Neural cell (in vitro differentiated cells): ENCODE measurements at regions not wholly inside any gene's neighbourhood (a gene's known extent, or its start where the extent isn't known, plus 50 kb on each side); places are given as distances from the start of the nearest gene placed in this dataset.

Experiments used
- H2AFZ ChIP-seq: fragments of 200-600, 300-800 bp; sonication (generic), shearing (Covaris generic); 2 replicates; pipeline ENCODE4 v1.6.0; 2014; ENCODE audit warnings: low read depth, mild to moderate bottlenecking, antibody characterized with exemption, low read length, moderate library complexity
- H3F3A ChIP-seq: fragments of 200-600 bp; shearing (Covaris generic); 2 replicates; pipeline ENCODE4 v1.6.1; 2016; ENCODE audit warnings: mild to moderate bottlenecking, moderate library complexity, mixed read lengths, antibody characterized with exemption, low read length; ENCODE audit not compliant: insufficient read depth, poor library complexity, severe bottlenecking
- H3K27ac ChIP-seq: fragments of 200-600, 300-800 bp; sonication (generic), shearing (Covaris generic); 2 replicates; pipeline ENCODE4 v1.5.1; 2014; ENCODE audit warnings: mild to moderate bottlenecking, low read length, moderate library complexity
- H3K27me3 ChIP-seq: fragments of 300-800, 200-600 bp; sonication (generic), shearing (Covaris generic); 2 replicates; pipeline ENCODE4 v1.6.0; 2014; ENCODE audit warnings: mild to moderate bottlenecking, low read depth, low read length, moderate library complexity; ENCODE audit not compliant: insufficient read depth
- H3K36me3 ChIP-seq: fragments of 300-800, 200-600 bp; sonication (generic), shearing (Covaris generic); 2 replicates; pipeline ENCODE4 v1.5.1; 2014; ENCODE audit warnings: mild to moderate bottlenecking, antibody characterized with exemption, low read length, moderate library complexity; ENCODE audit not compliant: insufficient read depth
- H3K4me2 ChIP-seq: fragments of 300-800, 200-600 bp; sonication (generic), shearing (Covaris generic); 2 replicates; pipeline ENCODE4 v1.6.0; 2014; ENCODE audit warnings: mild to moderate bottlenecking, low read length
- H3K4me3 ChIP-seq: fragments of 300-800, 200-600 bp; sonication (generic), shearing (Covaris generic); 2 replicates; pipeline ENCODE4 v1.5.1; 2014; ENCODE audit warnings: mild to moderate bottlenecking, low read length, moderate library complexity
- H3K79me2 ChIP-seq: fragments of 200-600 bp; shearing (Covaris generic); replicated peaks from 2 replicates; pipeline ENCODE4 v1.6.0; 2014; ENCODE audit warnings: mild to moderate bottlenecking, low read length, moderate library complexity; ENCODE audit not compliant: insufficient read depth
- H3K9ac ChIP-seq: fragments of 300-800, 200-600 bp; sonication (generic), shearing (Covaris generic); 2 replicates; pipeline ENCODE4 v1.6.1; 2016; ENCODE audit warnings: mild to moderate bottlenecking, low read length, mixed read lengths
- H3K9me2 ChIP-seq: fragments of 200-600 bp; shearing (Covaris generic); 2 replicates; pipeline ENCODE4 v1.6.1; 2016; ENCODE audit warnings: mild to moderate bottlenecking, low read length, mixed read lengths; ENCODE audit not compliant: insufficient read depth
- H3K9me3 ChIP-seq: fragments of 200-600, 300-800 bp; sonication (generic), shearing (Covaris generic); 2 replicates; pipeline ENCODE4 v1.6.1; 2016; ENCODE audit warnings: mild to moderate bottlenecking, mixed run types, low read length, moderate library complexity, mixed read lengths
- H4K20me1 ChIP-seq: fragments of 200-600 bp; shearing (Covaris generic); 2 replicates; pipeline ENCODE4 v1.6.1; 2016; ENCODE audit warnings: mild to moderate bottlenecking, mixed run types; ENCODE audit not compliant: insufficient read depth
- EP300 ChIP-seq: fragments of 450-650 bp; conservative IDR thresholded peaks from 2 replicates; pipeline ENCODE4 v1.6.1; 2014; ENCODE audit warnings: antibody characterized with exemption, mild to moderate bottlenecking, moderate library complexity; ENCODE audit not compliant: poor library complexity, severe bottlenecking
- EZH2 ChIP-seq: fragments of 200-600, 300-800 bp; shearing (Covaris generic), sonication (generic); IDR thresholded peaks from 2 replicates; pipeline ENCODE4 v1.6.1; 2014; ENCODE audit warnings: antibody characterized with exemption, low read length, borderline replicate concordance, mild to moderate bottlenecking; ENCODE audit not compliant: insufficient read depth, poor library complexity, severe bottlenecking
- MXI1 ChIP-seq: fragments of 450-650 bp; conservative IDR thresholded peaks from 2 replicates; pipeline ENCODE4 v1.6.1; 2014; ENCODE audit warnings: antibody characterized with exemption, mild to moderate bottlenecking; ENCODE audit not compliant: poor library complexity, severe bottlenecking
- POLR2AphosphoS5 ChIP-seq: IDR thresholded peaks from 2 replicates; pipeline ENCODE4 v1.6.1; 2012
- RAD21 ChIP-seq: fragments of 450-650 bp; conservative IDR thresholded peaks from 2 replicates; pipeline ENCODE4 v1.6.1; 2014; ENCODE audit warnings: antibody characterized with exemption, mild to moderate bottlenecking, moderate library complexity
- SMC3 ChIP-seq: fragments of 450-650 bp; conservative IDR thresholded peaks from 2 replicates; pipeline ENCODE4 v1.6.1; 2014; ENCODE audit warnings: antibody characterized with exemption, mild to moderate bottlenecking, moderate library complexity; ENCODE audit not compliant: poor library complexity
- TAF1 ChIP-seq: IDR thresholded peaks from 2 replicates; pipeline ENCODE4 v1.6.1; 2012; ENCODE audit warnings: low read depth
- TF ChIP-seq, protein P1 (sequence below): IDR thresholded peaks from 2 replicates; pipeline ENCODE4 v1.6.1; 2012; ENCODE audit warnings: borderline replicate concordance
- TF ChIP-seq, protein P2 (sequence below): fragments of 450-650 bp; IDR thresholded peaks from 2 replicates; pipeline ENCODE4 v1.5.1; 2014; ENCODE audit warnings: antibody characterized with exemption, mild to moderate bottlenecking, moderate library complexity; ENCODE audit not compliant: poor library complexity, severe bottlenecking

- Histone ChIP-seq H3K27ac (no peak overlapping the region), H3K4me3 (no peak overlapping the region), H3K9me2 (no peaks in the 10 kb centered on the region), H3K4me2 (no peak overlapping the region), H3K9me3 (no peaks in the 10 kb centered on the region), H3K27me3 (no peaks in the 10 kb centered on the region), H2AFZ (no peak overlapping the region), H3K9ac (no peak overlapping the region), H4K20me1 (no peaks in the 10 kb centered on the region), H3K36me3 (no peaks in the 10 kb centered on the region), H3K79me2 (no peaks in the 10 kb centered on the region), H3F3A (no peaks in the 10 kb centered on the region)
- TF ChIP-seq RAD21, result no peak
- TF ChIP-seq, protein P1, sequence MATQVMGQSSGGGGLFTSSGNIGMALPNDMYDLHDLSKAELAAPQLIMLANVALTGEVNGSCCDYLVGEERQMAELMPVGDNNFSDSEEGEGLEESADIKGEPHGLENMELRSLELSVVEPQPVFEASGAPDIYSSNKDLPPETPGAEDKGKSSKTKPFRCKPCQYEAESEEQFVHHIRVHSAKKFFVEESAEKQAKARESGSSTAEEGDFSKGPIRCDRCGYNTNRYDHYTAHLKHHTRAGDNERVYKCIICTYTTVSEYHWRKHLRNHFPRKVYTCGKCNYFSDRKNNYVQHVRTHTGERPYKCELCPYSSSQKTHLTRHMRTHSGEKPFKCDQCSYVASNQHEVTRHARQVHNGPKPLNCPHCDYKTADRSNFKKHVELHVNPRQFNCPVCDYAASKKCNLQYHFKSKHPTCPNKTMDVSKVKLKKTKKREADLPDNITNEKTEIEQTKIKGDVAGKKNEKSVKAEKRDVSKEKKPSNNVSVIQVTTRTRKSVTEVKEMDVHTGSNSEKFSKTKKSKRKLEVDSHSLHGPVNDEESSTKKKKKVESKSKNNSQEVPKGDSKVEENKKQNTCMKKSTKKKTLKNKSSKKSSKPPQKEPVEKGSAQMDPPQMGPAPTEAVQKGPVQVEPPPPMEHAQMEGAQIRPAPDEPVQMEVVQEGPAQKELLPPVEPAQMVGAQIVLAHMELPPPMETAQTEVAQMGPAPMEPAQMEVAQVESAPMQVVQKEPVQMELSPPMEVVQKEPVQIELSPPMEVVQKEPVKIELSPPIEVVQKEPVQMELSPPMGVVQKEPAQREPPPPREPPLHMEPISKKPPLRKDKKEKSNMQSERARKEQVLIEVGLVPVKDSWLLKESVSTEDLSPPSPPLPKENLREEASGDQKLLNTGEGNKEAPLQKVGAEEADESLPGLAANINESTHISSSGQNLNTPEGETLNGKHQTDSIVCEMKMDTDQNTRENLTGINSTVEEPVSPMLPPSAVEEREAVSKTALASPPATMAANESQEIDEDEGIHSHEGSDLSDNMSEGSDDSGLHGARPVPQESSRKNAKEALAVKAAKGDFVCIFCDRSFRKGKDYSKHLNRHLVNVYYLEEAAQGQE, result no peak
- no peak for TF ChIP-seq EP300
- TF ChIP-seq, protein P2, sequence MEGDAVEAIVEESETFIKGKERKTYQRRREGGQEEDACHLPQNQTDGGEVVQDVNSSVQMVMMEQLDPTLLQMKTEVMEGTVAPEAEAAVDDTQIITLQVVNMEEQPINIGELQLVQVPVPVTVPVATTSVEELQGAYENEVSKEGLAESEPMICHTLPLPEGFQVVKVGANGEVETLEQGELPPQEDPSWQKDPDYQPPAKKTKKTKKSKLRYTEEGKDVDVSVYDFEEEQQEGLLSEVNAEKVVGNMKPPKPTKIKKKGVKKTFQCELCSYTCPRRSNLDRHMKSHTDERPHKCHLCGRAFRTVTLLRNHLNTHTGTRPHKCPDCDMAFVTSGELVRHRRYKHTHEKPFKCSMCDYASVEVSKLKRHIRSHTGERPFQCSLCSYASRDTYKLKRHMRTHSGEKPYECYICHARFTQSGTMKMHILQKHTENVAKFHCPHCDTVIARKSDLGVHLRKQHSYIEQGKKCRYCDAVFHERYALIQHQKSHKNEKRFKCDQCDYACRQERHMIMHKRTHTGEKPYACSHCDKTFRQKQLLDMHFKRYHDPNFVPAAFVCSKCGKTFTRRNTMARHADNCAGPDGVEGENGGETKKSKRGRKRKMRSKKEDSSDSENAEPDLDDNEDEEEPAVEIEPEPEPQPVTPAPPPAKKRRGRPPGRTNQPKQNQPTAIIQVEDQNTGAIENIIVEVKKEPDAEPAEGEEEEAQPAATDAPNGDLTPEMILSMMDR, result no peak
- no peak for TF ChIP-seq TAF1
- no peak for TF ChIP-seq MXI1
- TF ChIP-seq POLR2AphosphoS5, result no peak
Measured at GRCh38 chr6:43942616-43943015, 172.6 kb downstream of the VEGFA start.

DNA sequence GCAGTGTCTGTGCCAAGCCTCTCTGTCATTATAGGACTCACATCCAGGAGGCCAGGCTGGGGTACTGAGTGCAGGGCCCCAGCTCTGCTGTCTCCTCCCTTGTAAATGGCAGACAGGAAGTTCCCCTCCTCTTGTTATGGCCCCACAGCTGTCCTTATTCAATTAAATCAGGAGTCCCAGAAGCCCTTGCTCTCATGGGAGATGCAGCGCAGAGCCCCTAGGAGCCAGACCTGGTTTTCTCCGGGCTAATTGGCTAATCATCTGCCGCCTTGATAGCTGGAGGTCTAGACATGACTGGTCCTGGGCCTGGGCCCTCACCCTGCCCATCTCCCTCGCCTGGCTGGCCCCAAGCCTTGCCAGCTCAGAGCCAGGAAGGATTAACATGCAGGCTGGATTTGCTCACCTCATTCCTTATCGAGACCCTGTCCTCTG, 172.0 kb downstream of the VEGFA start:
- Histone ChIP-seq H3K27ac (no peak overlapping the region), H4K20me1 (no peaks in the 10 kb centered on the region), H3K36me3 (no peaks in the 10 kb centered on the region), H3K9me3 (no peaks in the 10 kb centered on the region), H3K9me2 (no peaks in the 10 kb centered on the region), H3K4me3 (no peak overlapping the region), H3K79me2 (no peaks in the 10 kb centered on the region), H3K27me3 (no peaks in the 10 kb centered on the region), H3F3A (no peaks in the 10 kb centered on the region), H3K4me2 (no peak overlapping the region), H3K9ac (no peak overlapping the region), H2AFZ (no peak overlapping the region)
- no peak for TF ChIP-seq EZH2
- no peak for TF ChIP-seq RAD21
- TF ChIP-seq EP300, result no peak
- TF ChIP-seq, protein P2, result no peak
- no peak for TF ChIP-seq POLR2AphosphoS5
- TF ChIP-seq MXI1, result no peak
- TF ChIP-seq, protein P1, result no peak
- no peak for TF ChIP-seq TAF1
- no peak for TF ChIP-seq SMC3
